Erythroblast (primary cell): ENCODE measurements at regions not wholly inside any gene's neighbourhood (a gene's known extent, or its start where the extent isn't known, plus 50 kb on each side); places are given as distances from the start of the nearest gene placed in this dataset.
"Not testable (repeated sequence)": the region's sequence is repeated elsewhere in the genome, so short reads cannot be mapped to it uniquely, and the experiment has no call there.

Experiments
- GATA1 ChIP-seq: IDR thresholded peaks from 2 replicates; pipeline ENCODE4 v1.6.1; 2011; ENCODE audit warnings: low read depth, mild to moderate bottlenecking, control low read depth, low read length, moderate library complexity
- POLR2A ChIP-seq: IDR thresholded peaks from 2 replicates; pipeline ENCODE4 v1.6.1; 2011; ENCODE audit warnings: mild to moderate bottlenecking, low read length

- TF ChIP-seq POLR2A, GATA1: not testable (repeated sequence)
These were observed 49.9 kb upstream of the CFAP126 start for GRCh38 chr1:161417536-161417935.
